ENCODE measurements at regions not wholly inside any gene's neighbourhood (a gene's known extent, or its start where the extent isn't known, plus 50 kb on each side); places are given as distances from the start of the nearest gene placed in this dataset.
A peak's percentile ranks its signal among the peaks of the same experiment; 100 is the strongest.

DNA sequence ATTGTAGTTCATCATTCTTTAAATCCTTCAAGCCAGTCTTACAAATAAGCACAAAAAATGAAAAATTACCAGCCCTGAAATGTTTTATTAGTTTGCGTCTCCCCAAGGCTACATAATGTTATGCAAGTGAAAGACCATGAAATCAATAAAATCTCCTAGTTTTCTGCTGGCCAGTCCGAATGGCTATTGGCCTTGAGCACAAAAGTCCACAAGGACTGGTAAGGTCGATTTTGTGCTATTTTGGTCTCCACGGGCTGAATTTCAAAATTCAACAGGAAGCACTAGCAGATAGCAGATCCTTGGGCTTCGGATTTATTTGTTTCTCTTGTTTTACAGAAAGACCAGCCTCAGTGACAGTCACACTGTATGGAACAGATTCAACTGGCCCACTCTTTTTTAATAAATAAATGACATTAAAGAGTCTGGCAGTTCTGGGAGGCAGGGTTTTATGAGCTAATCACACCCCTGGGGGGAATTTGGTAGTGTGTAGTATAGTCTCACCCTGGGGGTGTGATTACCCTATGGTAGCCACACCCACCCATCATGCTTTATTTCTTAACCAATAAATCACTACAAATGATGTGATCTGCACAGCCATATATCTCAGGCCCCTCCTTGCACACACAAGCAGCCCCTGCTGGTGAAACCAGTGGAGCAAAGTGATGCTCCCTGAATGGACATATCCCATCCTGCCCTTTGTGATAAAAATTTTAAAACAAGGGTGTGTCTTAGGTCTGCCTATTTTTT is 51.1 kb upstream of the TMEM33 start:
- peak; percentile 82 for DNase-seq (ENCODE audit: low spot score)

DNA sequence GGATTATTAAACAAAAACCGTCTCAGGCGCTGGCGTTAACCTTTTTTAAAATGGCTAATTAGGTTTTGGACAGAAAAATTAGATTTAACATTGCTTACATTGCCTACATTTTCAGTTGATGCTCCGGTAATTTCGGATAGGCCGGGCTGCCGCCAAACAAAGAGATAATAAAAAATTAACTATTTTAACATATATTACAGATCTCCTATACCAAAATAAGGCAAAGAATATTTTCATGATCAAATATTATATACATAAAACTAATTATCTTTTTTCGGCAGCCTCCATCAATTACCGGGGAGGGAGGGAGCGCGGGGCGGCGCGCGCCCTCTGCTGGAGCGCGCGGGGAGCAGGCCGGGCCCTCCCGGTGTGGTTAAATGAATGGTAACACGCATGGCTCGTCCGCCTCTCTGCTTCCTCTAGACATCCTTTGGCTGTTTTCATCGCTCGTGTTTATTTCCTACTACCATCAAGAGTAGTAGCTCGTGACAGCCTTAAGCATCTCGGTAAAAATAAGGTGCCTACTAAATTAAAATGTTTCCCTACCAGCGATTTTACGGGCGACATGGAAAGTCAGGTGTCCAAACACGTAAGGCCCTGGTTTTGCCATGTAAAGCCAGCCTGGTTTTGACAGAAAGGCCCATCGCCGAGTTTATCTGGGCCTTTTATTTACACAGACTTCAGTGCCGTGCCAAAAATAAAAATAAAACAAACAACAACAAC is 52.4 kb upstream of the TMEM33 start:
- no peak for DNase-seq (ENCODE audit: low spot score)

DNA sequence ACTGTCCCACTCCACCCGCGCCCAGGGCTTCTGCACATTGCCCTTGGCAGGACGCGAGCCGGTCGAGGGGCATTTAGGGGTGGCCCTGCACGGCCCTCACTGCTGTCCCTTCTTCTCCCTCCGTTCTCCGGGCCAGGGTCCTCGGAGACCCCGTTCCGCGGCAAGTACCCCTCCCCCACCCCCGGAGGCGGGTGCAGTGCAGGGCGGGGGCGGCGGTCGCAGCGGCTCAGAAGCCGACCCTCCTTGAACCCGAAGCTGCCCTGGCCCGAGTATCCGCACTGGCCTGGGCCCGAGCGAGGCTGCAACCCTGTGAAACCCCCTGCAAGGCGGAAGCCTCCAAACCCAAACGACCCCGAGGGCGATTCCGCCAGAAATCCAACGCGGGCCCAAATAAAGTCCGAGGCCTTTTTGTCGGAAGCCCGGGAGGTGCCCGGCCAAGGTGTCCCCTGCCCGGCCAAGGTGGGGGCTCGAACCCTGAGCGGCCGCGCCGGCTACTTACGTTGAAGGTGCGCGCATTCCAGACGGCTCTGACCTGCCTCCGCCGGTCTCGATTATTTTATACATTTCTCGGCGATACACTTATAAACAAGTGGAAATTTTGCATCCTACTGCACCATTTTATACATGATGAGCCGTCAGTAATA is 53.1 kb upstream of the TMEM33 start:
- no peak for DNase-seq (ENCODE audit: low spot score)

DNA sequence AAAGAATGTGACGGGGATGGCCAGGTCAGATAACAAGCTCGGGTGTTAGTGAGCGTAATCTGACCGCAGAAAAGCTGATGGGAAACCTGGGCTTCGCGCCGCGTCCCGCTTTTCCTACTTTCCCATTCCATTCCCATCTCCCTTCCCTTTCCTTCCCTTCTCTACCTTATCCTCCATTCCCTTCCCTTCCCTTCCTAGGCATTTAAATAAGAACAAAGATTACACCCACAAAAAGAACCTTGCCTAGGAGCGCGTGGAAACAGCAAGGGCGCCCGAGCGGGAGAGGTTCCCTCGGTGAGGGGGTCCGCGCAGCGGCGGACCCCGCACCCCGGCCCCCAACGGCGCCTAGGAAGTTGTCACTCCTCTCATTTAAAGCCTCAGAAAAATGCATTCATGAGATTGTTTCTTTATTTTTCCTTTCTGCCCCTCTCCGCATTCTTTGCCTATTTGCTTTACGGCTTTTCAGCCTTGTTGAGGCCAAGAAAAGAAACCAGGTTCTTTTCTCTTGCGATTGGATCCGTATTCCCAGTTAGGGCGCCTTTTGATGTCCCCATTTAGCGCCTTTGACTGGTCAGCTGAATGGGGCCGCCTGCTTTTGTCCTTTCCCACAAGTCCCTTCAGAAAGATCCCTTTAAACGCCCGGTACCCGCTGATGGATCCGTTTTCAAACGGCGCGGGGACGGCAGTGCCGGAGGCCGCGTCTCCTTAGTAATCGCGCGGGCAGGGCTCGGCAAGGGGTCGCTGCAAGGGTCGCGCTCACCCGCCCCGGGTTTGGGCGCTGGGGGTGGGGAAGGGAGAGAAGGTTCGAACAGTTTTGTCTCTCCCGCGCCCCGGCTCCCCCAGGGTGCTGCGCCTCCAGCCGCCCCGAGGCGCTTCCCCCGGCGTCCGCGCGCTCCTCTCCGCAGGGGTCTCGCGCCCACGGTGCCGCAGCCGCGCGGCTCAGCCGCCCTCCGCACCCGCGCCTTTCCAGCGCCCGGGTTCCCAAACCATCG is 54.1 kb upstream of the TMEM33 start:
- no peak for DNase-seq (ENCODE audit: low spot score)

DNA sequence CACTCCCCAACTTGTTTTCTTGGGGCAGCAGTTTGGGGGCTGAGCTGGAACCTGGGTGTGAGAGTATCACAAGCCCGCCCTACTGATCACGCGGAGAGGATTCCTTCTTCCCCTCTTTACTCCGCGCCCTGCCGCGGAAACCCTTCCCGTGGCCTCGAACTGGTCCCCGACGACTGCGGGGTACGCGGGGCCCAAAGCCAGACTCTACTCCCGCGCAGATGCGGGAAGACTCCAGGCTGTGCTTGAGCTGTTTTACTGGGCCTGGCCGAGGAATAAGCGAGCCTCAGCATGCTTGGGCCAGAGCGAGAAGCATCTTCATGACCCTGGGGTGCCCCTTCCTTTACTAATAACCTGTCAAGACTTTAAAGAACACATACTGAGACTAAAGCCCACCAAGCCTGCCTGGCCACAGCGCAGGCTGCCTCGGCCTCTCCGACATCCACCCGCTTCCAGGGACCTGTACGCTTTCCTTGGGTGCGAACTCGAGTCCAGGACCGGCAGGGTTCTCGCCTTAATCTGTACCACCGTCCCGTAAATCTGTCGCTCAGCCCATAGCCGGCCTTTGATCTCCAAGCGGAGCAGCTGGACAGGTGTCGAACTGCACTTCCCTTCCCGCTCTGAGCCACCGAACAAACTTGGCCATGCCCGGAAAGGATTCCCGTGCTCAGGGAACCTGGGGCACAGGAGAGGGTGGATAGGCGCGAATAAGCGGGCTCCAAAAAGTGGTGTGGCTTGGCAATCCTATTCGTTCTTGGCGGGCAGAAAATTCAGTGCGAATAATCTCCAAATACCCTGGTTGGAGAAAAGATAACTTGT is 55.0 kb upstream of the TMEM33 start:
- no peak for DNase-seq (ENCODE audit: low spot score)

DNA sequence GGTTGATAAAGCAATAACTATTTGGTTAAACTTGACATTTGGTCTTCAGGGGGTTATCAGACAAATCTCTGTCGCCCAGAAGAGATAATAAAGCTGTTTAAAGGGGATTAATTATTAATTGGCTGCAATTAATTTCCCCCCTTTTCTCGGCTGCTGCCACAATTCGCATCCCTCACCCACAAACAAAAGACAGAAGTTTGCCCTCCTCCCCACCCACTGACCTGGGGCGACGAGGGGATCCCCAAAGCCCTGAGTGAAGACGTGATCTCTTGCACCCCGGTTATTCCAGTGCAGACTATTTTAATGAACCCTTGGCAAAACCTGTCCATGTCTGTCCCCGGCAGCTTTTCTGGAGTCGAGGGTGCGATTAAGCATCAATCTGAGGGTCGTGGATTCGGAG is 55.7 kb upstream of the TMEM33 start:
- no peak for DNase-seq (ENCODE audit: low spot score)

DNA sequence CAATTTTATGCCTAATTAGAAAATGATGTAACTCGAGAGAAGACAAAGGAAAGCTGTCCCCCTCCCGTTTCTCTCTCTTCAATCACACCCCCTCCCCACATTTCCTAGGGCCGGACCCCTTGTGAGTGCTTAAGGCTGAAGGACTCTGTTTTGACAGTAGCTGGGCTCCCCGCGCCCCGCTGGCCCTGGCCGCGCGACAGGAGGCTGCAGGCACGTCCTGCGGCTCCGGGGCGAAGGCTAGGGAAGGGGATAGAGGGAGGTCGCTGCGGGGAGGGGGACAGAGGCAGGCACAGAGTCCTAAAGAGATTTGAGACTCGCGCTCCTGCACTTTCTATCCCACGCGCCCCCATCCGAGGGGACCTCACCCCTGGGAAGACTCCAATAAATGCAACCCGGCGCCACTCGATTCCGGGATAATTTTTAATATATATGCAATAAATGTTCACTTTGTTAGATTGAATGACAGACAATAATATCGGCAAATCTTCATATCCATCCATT is 56.2 kb upstream of the TMEM33 start:
- no peak for DNase-seq (ENCODE audit: low spot score)

DNA sequence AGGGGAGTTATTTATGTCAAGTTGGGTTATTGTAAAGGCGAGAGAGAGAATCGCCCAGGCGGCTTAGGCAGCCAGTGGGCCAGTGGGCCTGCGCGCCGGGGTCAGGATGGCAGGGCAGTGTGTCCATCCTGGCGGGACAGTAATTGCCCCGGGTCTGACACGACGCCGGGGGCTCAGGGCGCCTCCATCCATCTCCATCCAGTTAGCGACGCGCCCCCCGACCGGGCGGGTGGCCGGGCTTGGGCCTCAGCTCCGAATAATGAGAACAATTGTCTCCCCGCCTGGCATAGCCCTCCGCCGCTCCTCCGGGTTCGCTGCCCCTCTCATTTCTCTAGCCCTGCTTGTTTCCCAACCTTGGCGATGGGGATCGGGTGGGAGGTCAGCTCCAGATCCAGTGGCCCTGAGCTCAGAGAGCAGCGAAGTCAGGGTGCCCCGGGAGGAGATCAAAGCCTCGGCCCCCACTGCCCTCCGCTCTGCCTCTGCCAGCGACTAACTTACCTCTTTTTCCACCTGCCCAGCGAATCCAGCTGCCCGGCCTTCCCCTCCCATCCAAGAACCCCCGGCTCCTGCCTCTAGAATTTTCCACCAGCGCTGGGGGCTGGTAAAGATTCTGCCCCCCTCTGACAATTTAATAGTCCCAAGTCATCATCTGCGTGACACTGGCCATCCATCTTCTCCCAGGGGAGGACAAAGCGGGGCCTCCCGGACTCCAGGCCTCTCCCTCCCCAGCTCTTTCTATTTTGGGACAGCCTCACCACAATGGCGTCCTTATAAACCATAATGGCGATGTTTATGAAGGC is 56.9 kb upstream of the TMEM33 start:
- DNase-seq (ENCODE audit: low spot score), result no peak

DNA sequence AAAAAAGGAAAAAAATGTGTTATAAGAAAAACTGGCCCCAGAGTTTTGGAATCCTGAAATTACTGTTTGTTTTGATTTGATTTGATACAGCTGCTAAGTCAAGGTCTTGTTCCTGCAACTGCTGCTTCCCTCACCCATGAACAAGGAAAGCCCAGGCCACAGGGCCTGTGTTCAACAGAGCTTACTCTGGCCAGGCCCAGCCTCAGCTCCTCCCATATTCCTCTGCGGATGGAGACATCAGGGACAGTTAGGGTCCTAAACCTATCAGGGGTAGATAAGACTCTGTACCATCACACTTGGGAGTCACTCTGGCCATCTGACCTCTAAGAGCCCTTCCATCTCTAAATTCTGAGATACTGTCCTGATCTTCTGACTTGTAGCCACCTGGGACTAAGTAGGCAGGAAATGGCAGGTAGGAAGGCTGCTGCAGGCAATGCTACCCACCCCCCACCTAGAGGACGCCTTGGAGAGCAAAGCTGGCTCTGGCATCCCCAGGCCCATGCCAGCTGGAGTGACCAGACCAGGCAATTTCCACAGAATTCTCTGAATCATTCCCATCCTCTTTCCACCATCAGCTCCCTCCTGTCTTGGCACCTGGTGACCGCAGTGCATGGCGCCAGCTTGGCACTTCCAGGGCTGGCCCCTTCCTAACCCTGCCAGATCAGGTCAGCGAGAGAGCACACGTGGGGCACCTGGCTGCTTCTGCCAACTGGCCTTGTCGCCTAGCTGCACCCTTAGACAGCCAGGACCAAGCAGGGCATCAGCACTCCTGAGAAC is 58.0 kb upstream of the TMEM33 start:
- DNase-seq (ENCODE audit: low spot score), result no peak

DNA sequence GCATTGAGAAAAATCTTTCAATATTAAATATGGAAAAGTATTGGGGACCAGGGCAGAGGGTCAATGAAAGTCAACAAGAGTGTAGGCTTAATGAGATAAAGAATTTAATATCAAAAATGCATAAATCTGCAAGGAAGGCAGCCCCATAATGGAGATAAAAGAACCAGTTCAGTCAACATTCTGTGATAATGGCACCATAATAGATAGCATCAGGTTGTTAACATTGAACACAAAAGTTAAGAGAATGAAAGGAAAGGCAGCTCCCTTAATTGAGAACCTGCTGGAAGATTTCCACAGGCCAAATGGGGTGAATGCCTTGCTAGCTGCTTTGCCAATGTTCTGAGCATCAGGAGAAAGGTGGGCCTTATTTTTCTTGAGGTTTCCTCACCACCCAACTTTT is 60.4 kb upstream of the TMEM33 start:
- DNase-seq (ENCODE audit: low spot score), result no peak

DNA sequence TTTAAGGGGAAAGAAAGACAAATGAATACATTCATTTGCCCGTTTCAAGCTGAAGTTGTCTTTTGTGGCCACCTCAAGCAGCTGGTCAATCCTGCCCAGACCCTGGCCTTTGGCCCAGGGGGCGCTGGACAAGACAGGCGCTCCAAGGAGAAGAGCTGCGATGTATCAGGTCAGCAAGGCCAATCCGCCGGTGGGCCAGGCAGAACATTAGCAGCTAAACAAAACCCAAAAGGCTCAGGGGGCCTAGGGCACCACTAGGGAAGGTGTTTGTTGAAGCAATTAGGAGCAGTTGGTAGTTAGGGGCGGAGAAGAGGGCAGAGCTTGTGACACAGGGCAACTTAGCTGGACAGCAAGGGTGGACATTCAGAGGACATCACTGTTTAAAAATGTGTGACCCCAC is 60.8 kb upstream of the TMEM33 start:
- DNase-seq (ENCODE audit: low spot score), result no peak

DNA sequence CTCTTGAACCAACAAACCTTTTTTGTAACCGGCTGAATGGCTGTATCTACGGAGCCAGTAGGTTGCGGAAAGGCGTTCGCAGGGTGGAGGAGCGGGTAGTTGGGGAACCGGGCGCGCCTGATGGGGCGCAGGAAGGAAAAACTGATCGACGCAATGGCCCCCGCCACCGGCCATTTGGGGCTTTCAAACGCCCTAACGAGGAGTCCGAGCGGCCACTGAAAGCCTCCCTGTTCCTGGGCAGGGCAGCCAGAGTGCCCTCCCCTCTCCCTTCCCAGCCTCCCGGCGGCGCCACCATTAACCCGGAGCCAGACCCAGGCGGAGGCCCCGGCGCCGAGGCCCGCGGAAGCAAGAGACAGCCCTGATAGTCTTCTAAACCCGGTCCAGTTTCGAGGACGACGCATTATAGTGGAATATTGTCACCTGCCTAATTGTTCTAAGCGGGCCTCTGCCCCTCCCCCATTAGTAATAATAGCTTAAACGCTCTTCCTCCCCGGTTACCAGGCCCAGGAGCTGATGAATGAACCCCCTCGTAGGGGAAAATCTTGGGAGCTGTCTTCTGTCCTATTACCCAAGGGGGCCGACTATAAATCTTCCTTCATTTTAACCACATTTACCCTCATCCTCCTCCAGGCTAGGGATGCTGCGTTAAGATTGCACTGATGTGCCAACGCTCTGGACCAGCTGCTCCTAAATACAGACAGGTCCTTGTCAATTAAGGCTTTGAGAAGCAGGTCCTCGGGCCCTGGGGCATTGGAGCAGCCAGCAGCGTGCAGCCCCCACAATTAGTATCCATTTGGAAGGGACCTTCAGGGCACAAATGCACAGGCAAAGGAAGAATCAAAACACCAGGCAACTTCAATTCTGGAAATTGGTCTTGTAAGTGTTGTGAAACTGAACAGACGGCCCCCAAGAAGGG is 61.6 kb upstream of the TMEM33 start:
- no peak for DNase-seq (ENCODE audit: low spot score)

DNA sequence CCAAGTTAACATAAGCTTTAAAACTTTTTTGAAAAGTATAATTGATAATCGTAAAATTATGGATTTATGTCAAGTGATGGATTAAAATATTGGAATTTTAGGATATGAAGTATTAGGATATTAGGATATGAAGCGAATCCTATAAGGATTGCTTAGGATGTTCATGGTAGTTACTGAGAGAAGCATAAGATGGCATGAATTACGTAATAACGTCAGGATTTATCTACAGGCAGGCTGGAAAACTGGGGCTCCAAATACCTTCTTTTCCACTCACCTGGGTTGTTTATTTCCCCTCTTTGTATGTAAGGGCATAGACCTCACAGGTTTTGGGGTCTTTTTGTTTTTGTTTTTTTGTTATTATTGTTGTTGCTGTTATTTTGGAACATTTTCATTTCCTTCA is 65.2 kb upstream of the TMEM33 start:
- no peak for DNase-seq (ENCODE audit: low spot score)

DNA sequence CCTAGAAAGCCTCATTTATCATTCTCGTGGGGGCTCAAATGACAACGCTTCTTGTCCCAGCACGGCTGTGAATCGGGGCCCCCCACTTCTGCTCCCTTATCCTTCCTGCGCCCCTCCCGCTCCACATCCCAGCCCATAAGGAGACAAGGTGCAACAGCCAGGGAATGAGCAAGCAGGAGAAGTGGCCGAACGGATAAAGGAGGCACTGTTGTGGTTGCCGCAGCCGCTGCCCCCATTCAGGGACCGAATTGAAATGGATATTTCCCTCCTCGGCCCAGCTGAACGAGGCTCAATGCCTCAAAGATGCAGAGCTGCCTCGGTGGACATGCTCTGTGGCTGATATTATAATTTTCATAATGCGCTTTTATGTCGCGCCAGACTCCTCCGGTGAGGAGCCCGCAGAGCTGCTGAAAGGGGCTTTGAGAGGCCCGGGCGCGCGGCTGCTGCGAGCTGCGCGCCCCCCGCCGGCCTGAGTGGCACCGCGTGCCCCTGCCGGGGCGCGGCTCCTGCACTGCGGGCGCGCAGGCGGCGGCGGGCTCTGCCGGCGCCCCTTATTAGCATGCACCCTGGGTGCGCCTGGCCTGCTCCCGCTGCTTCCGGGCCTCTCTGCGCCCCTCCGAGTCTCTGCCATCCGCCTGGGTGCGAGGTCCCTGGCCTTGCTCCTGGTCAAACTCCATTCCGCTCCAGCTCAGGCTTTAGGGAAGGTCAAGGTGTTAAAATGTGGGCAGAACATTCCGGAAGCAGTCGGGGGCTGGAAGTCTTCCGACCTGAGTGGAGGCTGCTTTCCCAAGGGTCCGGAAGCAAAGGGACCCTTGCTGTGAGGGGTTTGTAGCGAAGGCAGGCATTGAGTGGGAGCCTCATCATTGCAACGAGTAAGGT is 68.2 kb upstream of the TMEM33 start:
- DNase-seq (ENCODE audit: low spot score), result no peak

DNA sequence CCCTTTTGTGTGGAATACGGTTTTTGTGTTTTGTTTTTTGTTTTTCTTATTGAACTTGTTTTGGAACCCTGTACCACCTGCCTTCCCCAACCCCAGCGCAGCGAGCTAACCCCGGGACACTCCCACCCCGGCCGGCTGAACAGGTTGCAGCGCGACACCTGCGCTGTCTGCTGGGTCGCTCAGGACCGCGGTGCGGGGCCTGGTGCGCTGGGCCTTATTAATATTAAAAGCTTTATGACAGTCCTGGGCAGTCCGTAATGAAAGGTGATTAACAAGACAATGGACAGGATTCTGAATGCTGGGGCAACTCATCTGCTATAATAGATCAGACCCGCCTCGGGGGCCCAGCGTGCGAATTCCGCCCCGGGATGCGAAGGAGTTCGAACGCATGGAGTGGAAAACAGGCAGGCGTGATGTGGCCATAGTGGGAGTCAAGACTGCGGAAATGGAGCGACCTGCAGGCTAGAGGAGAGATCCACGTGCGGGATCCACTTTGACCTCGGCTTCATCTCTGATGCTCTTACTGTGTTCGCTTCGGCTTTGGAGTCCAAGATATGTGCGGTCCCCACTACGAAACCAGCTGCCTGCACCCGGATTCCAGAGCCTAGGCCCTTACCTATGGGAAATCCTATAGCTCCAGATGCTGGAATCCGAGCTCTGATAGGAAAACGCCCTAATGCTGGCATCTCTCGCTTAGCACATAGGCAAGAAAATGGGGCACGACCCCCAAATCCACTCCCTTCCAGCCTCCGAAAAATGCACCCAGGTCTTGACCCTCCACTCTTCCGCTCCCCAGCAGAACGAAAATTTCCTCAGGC is 69.0 kb upstream of the TMEM33 start:
- DNase-seq (ENCODE audit: low spot score), result no peak

DNA sequence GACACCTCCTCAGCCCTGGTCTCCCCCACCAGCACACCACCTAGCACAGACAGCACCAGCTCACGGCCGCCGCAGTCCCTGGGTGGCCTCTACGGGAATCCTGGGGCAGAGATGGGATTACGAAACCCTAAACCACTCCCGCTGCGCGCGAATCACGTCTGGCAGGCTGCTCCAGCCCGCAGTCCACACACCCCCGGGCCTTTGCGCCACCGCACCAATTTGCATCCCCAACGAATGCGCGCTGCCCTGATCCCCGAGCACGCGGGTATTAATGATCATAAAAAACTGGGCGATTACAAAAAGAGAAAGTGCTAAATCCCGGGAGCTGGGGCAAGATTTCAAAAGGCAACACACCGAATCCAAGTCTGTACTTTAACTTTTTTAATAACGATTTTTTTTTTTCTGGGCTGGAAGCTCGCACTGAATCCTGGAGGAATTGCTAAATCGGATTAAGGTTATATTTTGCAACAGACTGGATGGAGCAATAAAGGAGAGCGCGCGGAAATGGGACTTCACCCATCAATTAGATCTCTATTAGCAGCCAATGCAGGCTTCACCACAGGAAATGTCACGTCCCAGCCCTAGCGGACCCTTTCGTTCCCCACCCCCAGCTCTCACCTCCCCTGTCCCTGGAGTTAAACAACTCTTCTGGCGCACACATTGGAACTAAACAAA is 69.8 kb upstream of the TMEM33 start:
- DNase-seq (ENCODE audit: low spot score), result peak; percentile 73
